ENCODE measurements at regions not wholly inside any gene's neighbourhood (a gene's known extent, or its start where the extent isn't known, plus 50 kb on each side); places are given as distances from the start of the nearest gene placed in this dataset.

DNA sequence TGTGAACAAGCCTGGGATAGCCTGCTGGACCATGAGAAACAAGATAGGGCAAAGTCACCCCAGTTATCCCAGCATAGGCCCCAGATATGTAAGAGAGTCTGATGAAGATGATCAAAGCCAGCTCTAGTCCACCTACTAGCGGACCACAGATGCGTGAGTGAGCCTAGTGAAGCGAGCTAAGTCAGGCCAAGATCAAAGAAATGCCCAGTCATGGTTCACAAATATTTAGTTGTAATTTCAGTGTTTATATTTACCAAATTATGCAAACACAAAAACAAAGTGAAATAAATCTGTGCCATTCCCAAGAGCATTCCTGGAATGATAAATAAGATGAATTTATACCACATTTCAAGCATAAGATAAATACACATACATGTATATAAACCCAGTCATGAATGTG, 308.1 kb upstream of the CTNNB1 start:
- TF ChIP-seq, protein P1, sequence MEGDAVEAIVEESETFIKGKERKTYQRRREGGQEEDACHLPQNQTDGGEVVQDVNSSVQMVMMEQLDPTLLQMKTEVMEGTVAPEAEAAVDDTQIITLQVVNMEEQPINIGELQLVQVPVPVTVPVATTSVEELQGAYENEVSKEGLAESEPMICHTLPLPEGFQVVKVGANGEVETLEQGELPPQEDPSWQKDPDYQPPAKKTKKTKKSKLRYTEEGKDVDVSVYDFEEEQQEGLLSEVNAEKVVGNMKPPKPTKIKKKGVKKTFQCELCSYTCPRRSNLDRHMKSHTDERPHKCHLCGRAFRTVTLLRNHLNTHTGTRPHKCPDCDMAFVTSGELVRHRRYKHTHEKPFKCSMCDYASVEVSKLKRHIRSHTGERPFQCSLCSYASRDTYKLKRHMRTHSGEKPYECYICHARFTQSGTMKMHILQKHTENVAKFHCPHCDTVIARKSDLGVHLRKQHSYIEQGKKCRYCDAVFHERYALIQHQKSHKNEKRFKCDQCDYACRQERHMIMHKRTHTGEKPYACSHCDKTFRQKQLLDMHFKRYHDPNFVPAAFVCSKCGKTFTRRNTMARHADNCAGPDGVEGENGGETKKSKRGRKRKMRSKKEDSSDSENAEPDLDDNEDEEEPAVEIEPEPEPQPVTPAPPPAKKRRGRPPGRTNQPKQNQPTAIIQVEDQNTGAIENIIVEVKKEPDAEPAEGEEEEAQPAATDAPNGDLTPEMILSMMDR (IDR thresholded peaks at IDR 0.05) = no peak
- TF ChIP-seq POLR2A (IDR thresholded peaks at IDR 0.05) = no peak

Data from heart left ventricle (tissue), 13 donors.